Stimulated activated naive CD8-positive, alpha-beta T cell treated with anti-CD3 and anti-CD28 coated beads, Interleukin-15, Interleukin-2, amounts not matched to agents 100 ng/mL and 50 ng/mL, for 24 hours (primary cell): ENCODE measurements at regions not wholly inside any gene's neighbourhood (a gene's known extent, or its start where the extent isn't known, plus 50 kb on each side); places are given as distances from the start of the nearest gene placed in this dataset.

ENCODE experiments used
- H3K27ac Mint-ChIP-seq: one replicate; pipeline ENCODE4 v1.8.0; 2021; ENCODE audit warnings: mild to moderate bottlenecking, mixed read lengths
- H3K27me3 Mint-ChIP-seq: one replicate; pipeline ENCODE4 v1.8.0; 2021; ENCODE audit warnings: mixed read lengths
- H3K36me3 Mint-ChIP-seq: one replicate; pipeline ENCODE4 v1.8.0; 2021; ENCODE audit warnings: low read depth, mixed read lengths
- H3K4me1 Mint-ChIP-seq: one replicate; pipeline ENCODE4 v1.8.0; 2021; ENCODE audit warnings: low read depth, mixed read lengths
- H3K4me3 Mint-ChIP-seq: one replicate; pipeline ENCODE4 v1.8.0; 2021; ENCODE audit warnings: mild to moderate bottlenecking, mixed read lengths
- H3K9me3 Mint-ChIP-seq: one replicate; pipeline ENCODE4 v1.8.0; 2021; ENCODE audit warnings: mixed read lengths

DNA sequence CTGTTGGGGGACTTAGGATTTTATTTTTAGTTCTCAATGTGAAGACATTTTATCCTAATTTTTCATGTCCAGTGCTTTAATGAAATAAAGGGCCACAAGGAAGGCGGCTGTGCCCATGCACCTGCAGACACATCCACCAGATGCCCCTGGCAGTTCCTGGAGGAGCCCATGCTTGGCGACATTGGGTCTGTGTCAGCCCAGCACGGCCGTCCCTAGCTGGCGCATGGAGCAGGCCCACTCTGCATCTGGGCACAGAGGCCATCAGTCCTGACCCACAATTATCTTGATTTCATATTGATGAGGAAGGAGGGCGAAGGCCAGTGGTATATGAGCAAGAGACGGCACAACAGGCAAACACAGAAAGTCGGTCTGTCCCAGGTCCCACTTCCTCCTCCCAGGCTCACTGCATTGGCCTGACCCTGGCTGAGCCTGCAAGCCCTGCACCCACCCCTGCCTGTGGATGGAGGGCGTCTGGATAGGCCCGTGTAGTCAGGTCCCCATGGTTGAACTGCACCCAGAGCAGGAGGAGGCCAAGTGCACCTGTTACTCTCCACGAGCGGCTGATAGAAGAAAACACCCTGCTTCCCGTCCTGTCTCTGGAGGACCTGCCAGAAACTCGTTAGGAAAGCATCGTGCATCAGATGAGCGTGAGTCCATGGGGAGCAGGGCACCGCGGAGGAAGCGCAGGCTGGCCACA, 296.9 kb downstream of the BRD1 start:
- no peaks in the 10 kb centered on the region for H3K27me3 Mint-ChIP-seq
- no peak overlapping the region for H3K27ac Mint-ChIP-seq
- no peak overlapping the region for H3K4me3 Mint-ChIP-seq
- H3K36me3 Mint-ChIP-seq: no peaks in the 10 kb centered on the region
- no peaks in the 10 kb centered on the region for H3K9me3 Mint-ChIP-seq
- no peaks in the 10 kb centered on the region for H3K4me1 Mint-ChIP-seq

DNA sequence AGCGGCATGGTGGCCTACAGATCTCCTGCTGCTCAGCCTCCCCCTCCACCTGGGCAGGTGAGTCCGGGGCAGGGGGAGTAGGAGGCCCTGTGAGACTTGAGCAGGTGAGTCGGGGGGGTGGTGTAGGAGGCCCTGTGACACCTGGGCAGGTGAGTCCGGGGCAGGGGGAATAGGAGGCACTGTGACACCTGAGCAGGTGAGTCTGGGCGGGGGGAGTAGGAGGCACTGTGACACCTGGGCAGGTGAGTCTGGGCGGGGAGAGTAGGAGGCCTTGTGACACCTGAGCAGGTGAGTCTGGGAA, 299.3 kb downstream of the BRD1 start:
- Mint-ChIP-seq H3K36me3 (no peaks in the 10 kb centered on the region), H3K27me3 (no peaks in the 10 kb centered on the region), H3K4me1 (no peaks in the 10 kb centered on the region), H3K27ac (no peak overlapping the region), H3K4me3 (no peak overlapping the region), H3K9me3 (no peaks in the 10 kb centered on the region)

DNA sequence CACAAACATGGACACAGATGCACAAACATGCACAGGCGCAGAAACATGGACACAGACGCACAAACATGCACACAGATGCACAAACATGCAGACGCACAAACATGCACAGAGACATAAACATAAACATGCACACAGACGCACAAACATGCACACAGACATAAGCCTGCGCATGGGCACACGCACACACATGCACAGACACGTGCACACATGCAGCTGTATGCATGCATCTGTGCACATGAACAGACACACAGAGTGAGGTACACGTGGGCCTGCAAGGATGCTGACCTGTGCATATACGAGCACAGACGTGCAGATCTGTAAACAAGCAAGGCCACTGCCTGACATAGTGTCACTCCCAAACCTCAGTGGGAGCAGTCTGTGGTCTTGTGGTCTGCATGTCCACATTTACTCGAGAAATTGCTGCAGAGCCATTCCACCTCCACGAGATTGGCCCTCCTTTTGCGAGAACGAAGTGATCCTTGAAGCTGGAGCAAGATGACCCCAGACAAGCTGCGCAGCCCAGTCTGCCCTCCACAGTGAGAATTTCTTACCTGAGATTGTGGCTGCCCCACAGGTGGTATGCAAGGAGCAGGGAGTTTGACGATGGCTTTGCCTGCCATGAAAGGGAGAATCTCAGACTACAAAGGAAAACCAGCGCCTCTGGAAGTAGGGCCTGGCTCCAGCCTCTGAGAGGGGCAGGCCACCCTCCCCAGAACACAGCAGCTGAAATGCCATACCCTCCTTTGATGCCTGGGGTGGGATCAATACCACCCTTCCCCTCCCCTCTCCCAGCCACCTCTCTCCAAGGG, 299.9 kb downstream of the BRD1 start:
- Mint-ChIP-seq H3K27ac (no peak overlapping the region), H3K36me3 (no peaks in the 10 kb centered on the region), H3K4me1 (no peaks in the 10 kb centered on the region), H3K4me3 (no peak overlapping the region), H3K27me3 (no peaks in the 10 kb centered on the region), H3K9me3 (no peaks in the 10 kb centered on the region)

DNA sequence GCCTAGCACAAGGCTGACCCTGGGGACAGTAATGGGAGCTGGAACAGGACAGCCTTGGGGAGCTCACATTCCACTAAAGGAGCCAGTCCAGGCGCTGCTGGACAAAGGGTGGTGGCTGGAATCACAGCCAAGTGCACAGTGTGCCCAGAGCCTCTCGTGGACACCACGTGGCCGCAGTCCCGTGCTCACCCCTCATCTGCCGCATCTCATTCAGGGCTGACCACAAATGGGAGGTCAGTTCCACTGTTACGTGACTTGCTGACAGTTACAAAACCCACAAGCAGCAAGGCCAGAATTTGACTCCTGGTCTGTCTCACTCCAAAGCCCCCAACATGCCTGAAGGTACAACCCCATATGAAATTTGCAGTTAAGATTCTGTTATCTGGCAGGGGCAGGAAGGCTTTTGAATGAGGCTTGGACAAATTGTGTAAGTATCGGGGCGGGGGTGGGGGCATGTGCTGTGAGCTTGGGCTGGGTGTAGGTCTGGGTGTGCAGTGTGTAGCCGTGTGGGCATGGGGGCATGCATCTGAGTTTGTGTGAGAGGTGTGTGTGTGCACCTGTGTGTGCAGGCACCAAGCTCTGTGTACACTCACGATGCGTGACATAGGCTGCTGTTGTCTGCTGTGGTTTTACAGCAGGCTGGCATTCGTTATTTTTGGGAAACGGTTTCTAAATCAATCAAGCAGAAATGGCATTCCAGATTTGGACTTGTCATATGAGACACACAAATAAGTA, 301.7 kb downstream of the BRD1 start:
- Mint-ChIP-seq H3K27ac (no peak overlapping the region), H3K36me3 (no peaks in the 10 kb centered on the region), H3K9me3 (no peaks in the 10 kb centered on the region), H3K4me1 (no peaks in the 10 kb centered on the region), H3K4me3 (no peak overlapping the region), H3K27me3 (no peaks in the 10 kb centered on the region)

DNA sequence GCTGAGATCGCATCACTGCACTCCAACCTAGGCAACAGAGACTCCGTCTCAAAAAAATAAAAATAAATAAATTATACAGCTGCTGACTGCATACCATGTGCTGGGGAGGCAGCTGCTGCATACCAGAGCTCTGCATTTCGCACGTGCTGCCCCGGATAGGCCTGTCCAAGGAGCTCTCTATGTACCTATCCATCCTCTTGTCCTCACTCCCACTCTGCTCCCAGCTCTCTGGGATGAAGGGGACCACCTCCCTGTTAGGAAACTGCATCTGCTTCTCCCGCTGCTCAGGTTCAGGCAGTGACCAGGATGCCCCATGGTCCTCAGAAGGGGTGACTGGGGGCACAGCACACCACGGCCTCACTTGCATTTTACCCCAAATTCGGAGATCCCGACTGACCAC, 302.3 kb downstream of the BRD1 start:
- no peak overlapping the region for H3K4me3 Mint-ChIP-seq
- no peaks in the 10 kb centered on the region for H3K4me1 Mint-ChIP-seq
- no peaks in the 10 kb centered on the region for H3K9me3 Mint-ChIP-seq
- no peaks in the 10 kb centered on the region for H3K27me3 Mint-ChIP-seq
- no peak overlapping the region for H3K27ac Mint-ChIP-seq
- no peaks in the 10 kb centered on the region for H3K36me3 Mint-ChIP-seq

DNA sequence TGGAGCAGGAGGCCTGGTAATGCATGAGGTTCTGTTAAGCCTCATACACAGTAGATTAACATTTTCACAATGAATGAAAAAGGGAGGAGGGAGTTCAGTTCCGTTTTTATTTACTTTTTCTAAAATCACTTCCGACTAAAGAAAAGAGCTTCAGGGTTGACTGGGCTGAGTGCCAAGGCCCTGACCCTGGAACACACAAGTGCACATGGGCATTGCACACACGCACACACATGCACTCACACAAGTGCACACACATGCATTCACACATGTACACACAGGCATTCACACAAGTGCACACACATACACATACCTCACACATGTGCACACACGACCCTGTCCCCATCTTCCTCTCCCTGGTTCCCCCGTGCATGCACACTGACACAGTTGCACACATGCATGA, 303.3 kb downstream of the BRD1 start:
- Mint-ChIP-seq H3K36me3 (no peaks in the 10 kb centered on the region), H3K9me3 (no peaks in the 10 kb centered on the region), H3K4me3 (no peak overlapping the region), H3K4me1 (no peaks in the 10 kb centered on the region), H3K27me3 (peaks cover 2% of the 10 kb centered on the region), H3K27ac (no peak overlapping the region)

DNA sequence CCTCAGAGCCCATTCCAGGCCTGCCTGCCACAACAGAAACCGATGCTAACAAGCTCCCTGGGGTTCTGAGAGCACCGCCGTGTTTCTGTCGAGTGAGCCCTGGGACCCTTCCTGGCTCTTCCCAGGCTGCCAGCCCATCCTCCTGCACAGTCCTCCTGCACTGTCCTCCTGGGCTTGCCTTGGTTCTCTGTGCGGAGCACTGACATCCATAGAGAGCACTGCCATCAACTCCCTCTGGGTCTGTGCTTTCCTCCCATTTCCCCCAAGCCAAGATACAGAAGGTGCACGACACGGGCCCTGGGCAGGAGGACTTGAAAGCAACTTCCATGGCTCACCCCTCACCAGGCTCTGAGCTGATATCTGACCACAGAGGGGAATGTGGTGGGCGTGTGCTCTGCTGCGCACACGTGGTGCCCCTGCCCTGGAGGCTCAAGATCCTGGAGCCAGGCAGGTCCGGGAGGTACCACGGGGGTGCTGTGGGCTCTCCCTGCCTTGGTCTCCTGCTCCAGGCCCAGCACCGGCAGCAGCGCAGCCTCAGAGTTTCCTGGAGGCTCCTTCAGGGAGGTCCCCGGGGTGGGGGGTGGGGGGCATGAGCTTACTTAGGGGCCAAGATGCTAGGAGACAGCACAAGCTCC, 304.2 kb downstream of the BRD1 start:
- Mint-ChIP-seq H3K36me3 (no peaks in the 10 kb centered on the region), H3K9me3 (no peaks in the 10 kb centered on the region), H3K27me3 (peaks cover 8% of the 10 kb centered on the region), H3K27ac (no peak overlapping the region), H3K4me1 (no peaks in the 10 kb centered on the region), H3K4me3 (no peak overlapping the region)

DNA sequence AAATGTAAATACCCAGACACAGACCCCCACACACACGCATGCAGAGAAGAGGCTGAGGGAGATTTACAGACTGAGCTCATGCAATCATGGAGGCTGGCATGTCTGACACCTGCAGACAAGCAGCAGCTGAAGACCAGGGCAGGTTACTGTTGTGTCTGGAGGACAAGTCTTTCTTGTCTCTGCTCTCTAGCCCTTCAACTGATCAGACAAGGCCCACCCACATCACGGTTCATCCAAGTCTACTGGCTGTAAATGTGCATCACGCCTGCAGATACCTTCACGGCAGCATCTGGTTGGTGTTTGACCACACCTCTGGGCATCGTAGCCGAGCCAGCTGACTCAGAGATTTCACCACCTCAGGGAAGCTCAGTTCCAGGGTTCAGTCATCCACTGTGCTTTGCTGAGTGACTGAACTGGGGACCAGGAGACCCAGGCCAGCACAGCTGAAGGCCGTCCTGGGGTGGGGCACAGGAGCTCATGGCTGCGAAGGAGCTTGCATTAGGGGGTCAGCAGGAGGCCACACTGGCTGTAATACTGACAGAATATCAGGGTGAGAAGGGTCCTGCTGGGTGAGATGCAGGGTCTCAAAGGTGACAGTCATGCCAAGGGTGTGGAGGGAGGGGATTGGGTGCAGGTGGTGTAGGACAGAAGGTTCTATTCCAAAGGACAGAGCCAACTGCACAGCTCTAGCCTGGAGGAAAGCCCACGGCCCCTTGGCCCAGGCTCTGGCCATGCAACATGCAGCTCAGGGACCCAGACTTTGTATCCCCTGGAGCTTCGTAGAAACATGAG, 304.9 kb downstream of the BRD1 start:
- no peaks in the 10 kb centered on the region for H3K36me3 Mint-ChIP-seq

DNA sequence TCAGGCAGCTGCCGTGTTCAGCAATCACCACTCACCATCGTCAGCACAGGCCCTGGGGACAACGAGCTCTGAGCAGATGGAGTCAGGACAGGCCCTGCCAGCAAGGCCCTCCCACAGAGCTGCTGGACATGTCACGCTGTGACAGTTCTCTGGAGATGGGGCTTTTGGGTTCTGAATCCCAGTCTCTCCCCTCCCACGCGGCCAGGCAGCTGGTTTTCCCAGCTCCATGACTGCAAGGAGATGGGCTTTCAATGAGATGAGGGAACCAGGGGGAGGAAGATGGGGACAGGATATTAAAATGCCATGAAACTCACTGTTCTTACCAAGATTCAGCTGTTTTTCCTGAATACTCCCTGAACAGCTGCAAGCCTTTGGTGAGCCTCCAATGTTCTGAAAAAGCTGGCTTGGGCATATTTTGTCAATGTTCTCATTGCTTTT, 305.9 kb downstream of the BRD1 start:
- H3K9me3 Mint-ChIP-seq: no peaks in the 10 kb centered on the region
- peaks cover 8% of the 10 kb centered on the region for H3K27me3 Mint-ChIP-seq
- H3K4me1 Mint-ChIP-seq: no peaks in the 10 kb centered on the region
- H3K27ac Mint-ChIP-seq: no peak overlapping the region
- H3K36me3 Mint-ChIP-seq: no peaks in the 10 kb centered on the region
- no peak overlapping the region for H3K4me3 Mint-ChIP-seq

More for the DNA sequence above, 304.9 kb downstream of the BRD1 start:
- no peaks in the 10 kb centered on the region for H3K9me3 Mint-ChIP-seq
- no peak overlapping the region for H3K4me3 Mint-ChIP-seq
- no peak overlapping the region for H3K27ac Mint-ChIP-seq
- peaks cover 8% of the 10 kb centered on the region for H3K27me3 Mint-ChIP-seq
- no peaks in the 10 kb centered on the region for H3K4me1 Mint-ChIP-seq

DNA sequence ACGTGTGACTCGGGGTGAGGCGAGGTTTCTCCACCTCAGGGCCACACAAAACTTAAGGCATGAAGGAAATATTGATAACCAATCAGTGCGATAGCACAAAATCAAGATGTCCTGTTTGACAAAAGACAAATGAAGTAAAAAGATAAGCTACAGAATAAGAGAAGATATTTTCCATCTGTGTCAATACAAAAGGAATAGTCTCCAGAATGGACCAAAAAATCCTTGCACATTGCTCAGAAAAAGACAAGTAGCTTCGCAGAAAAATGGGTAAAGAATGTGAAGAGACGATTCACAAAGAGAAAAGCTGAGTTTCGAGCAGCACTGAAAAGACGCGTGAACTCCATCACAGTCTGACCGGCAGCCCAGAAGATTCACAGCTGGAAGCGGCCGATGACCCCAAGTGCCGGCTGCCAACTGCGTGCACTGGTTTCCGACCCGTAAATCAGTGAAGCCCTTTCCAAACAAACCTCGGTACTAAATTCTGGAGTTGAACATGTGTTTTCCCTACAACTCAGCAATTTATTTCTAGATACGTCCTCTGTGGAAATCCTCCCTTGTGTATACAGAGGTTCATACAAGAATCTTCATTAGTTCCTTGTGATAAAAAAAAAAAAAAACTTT, 308.4 kb downstream of the BRD1 start:
- H3K9me3 Mint-ChIP-seq: no peaks in the 10 kb centered on the region
- H3K27me3 Mint-ChIP-seq: peaks cover 8% of the 10 kb centered on the region
- H3K4me1 Mint-ChIP-seq: no peaks in the 10 kb centered on the region
- no peak overlapping the region for H3K27ac Mint-ChIP-seq
- no peak overlapping the region for H3K4me3 Mint-ChIP-seq
- no peaks in the 10 kb centered on the region for H3K36me3 Mint-ChIP-seq

DNA sequence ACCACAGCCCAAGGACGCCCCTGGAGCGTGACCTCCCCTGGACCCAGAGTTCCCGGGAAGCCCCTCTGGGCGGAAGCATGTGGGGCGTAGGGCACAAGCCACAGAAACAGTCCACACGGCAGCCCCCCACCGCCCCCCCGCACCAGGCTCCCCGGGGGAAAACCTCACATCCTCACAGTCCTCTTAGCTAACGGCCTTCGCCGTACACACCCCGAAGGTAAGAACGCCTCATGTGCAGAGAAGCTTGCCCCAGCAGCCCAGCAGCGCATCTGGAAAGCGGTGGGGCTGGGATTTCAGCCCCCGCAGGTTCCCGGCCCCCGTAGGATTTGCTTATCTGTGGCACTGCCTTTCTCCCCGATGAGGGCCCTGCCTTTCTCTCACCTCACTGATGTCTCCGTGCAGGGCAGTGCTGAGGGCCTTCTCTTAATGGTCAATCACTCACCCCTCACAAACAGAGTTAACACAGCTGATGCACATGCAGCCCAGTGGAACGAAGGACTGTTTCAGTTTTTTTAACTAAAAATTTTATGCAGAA, 309.2 kb downstream of the BRD1 start:
- H3K36me3 Mint-ChIP-seq: peaks cover 3% of the 10 kb centered on the region

DNA sequence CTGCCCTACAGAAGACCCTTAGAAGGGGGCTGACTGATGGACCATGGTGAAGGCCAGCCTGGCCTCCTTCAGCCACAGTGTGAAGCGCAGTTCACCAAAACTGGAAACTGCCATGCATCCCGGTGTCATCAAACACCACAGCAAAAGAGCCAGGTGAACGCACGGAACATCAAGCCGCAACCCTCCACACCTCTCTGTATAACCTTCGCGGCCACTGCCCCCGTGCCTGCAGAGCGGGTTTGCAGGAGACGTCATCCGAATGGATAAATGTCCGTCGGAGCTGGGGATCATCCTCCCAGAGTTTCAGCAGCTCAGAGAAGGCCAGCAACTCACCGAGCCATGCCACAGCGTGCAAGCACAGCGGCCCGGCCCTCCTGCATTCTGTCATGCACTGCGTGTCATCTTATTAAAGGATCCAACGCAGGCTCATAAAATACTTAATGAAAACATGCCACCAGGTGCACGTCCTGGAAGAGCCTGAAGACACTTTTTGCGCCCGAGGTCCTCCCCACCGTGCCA, 309.9 kb downstream of the BRD1 start:
- no peak overlapping the region for H3K27ac Mint-ChIP-seq

More for the DNA sequence above, 309.2 kb downstream of the BRD1 start:
- H3K9me3 Mint-ChIP-seq: no peaks in the 10 kb centered on the region
- H3K27me3 Mint-ChIP-seq: peaks cover 8% of the 10 kb centered on the region
- H3K27ac Mint-ChIP-seq: no peak overlapping the region
- H3K4me3 Mint-ChIP-seq: no peak overlapping the region
- no peaks in the 10 kb centered on the region for H3K4me1 Mint-ChIP-seq

DNA sequence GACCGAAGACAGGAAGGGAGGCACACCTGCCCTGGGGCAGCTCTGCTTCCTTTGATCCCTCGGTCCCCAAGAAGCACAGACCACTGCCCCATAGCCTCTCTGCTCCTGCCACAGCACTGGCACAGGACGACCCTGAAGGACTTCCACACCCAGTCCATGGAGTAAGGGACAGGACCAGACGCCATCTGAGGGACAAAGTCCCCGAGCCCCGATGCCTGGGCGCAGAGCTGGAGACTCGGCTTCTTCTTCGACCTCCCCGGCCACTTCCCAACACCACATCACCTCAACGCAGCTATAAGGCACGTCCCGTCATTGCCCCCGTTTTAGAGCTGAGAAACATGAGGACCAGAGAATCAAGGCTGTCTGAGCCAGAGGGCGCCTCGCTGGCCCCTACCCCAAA, 310.5 kb downstream of the BRD1 start:
- Mint-ChIP-seq H3K4me3 (no peak overlapping the region), H3K27me3 (peaks cover 8% of the 10 kb centered on the region), H3K27ac (no peak overlapping the region), H3K4me1 (peaks cover 2% of the 10 kb centered on the region), H3K36me3 (peaks cover 4% of the 10 kb centered on the region), H3K9me3 (peaks cover 1% of the 10 kb centered on the region)

More for the DNA sequence above, 309.9 kb downstream of the BRD1 start:
- peaks cover 4% of the 10 kb centered on the region for H3K36me3 Mint-ChIP-seq
- no peaks in the 10 kb centered on the region for H3K4me1 Mint-ChIP-seq
- peaks cover 8% of the 10 kb centered on the region for H3K27me3 Mint-ChIP-seq
- H3K9me3 Mint-ChIP-seq: no peaks in the 10 kb centered on the region
- no peak overlapping the region for H3K4me3 Mint-ChIP-seq
